Right lobe of liver (tissue), 4 donors: ENCODE measurements at regions not wholly inside any gene's neighbourhood (a gene's known extent, or its start where the extent isn't known, plus 50 kb on each side); places are given as distances from the start of the nearest gene placed in this dataset.

ENCODE experiments used
- POLR2A ChIP-seq: fragments of 450-650 bp; IDR thresholded peaks from one replicate; pipeline ENCODE4 v1.6.1; 2017; ENCODE audit warnings: antibody characterized with exemption, mild to moderate bottlenecking
- TF ChIP-seq, protein P1 (sequence below), 4 donors: fragments of 200-600 bp in 3 of 4; fragments of 450-650 bp in 1 of 4; IDR thresholded peaks; one replicate each; pipeline versions ENCODE4 v1.5.1 to v1.8.0; 2016 to 2022; ENCODE audit warnings: antibody characterized with exemption in 4 of 4, mild to moderate bottlenecking in 2 of 4
- donor health status: DM: no; HTN: no; CAD: no.
- donor health status: DM: no; HTN: no; CAD: no.
- donor health status: DM: no; HTN: yes; CAD: no.

DNA sequence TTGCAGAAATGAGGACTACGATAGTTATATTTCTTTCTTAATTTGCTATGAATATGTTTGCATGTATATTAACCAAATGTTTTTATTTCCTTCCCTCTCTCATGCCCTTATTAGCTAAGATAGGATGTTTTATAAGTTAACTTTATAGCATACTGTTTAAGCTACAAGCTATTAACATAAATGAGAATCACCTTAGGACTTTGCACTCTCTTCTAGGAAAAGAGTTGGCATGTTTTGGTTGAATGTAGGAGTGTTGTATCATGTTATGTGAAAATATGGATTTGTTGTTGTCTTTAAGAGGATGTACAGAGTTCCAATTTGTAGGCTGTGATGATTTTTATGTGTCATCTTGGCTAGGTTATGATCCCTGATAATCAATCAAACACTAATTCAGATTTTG, 467.4 kb upstream of the SETBP1 start:
- TF ChIP-seq POLR2A: no peak
- TF ChIP-seq, protein P1, sequence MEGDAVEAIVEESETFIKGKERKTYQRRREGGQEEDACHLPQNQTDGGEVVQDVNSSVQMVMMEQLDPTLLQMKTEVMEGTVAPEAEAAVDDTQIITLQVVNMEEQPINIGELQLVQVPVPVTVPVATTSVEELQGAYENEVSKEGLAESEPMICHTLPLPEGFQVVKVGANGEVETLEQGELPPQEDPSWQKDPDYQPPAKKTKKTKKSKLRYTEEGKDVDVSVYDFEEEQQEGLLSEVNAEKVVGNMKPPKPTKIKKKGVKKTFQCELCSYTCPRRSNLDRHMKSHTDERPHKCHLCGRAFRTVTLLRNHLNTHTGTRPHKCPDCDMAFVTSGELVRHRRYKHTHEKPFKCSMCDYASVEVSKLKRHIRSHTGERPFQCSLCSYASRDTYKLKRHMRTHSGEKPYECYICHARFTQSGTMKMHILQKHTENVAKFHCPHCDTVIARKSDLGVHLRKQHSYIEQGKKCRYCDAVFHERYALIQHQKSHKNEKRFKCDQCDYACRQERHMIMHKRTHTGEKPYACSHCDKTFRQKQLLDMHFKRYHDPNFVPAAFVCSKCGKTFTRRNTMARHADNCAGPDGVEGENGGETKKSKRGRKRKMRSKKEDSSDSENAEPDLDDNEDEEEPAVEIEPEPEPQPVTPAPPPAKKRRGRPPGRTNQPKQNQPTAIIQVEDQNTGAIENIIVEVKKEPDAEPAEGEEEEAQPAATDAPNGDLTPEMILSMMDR (IDR thresholded peaks at IDR 0.05): no peak
